Anterior cingulate cortex (tissue), 58 donors: ENCODE measurements at regions not wholly inside any gene's neighbourhood (a gene's known extent, or its start where the extent isn't known, plus 50 kb on each side); places are given as distances from the start of the nearest gene placed in this dataset.
A peak's percentile ranks its signal among the peaks of the same experiment; 100 is the strongest.

Experiments
- DNase-seq, 58 donors: peaks; one replicate each; lab custom pipeline; 2025; lab: John Stamatoyannopoulos, UW

- no peak for DNase-seq
These were observed 433.3 kb upstream of the SLITRK1 start for GRCh38 chr13:84315527-84315926.

- DNase-seq = no peak
These were observed 420.8 kb upstream of the SLITRK1 start for GRCh38 chr13:84303035-84303434.

GRCh38 chr13:84297251-84297650 lies 415.0 kb upstream of the SLITRK1 start:
- DNase-seq = no peak

- DNase-seq = no peak
These were observed 414.1 kb upstream of the SLITRK1 start for GRCh38 chr13:84296401-84296800.

GRCh38 chr13:84294576-84294975 lies 412.3 kb upstream of the SLITRK1 start:
- no peak for DNase-seq

GRCh38 chr13:84290386-84290785 lies 408.1 kb upstream of the SLITRK1 start:
- no peak for DNase-seq

GRCh38 chr13:84279166-84279565 lies 396.9 kb upstream of the SLITRK1 start:
- DNase-seq = no peak

- DNase-seq = no peak
These were observed 390.7 kb upstream of the SLITRK1 start for GRCh38 chr13:84272877-84273562.

- DNase-seq = no peak
These were observed 383.0 kb upstream of the SLITRK1 start for GRCh38 chr13:84265257-84265764.

- no peak for DNase-seq
These were observed 381.2 kb upstream of the SLITRK1 start for GRCh38 chr13:84263354-84264069.

GRCh38 chr13:84255226-84255797 lies 373.0 kb upstream of the SLITRK1 start:
- no peak for DNase-seq

GRCh38 chr13:84249463-84249862 lies 367.2 kb upstream of the SLITRK1 start:
- no peak for DNase-seq

GRCh38 chr13:84243340-84243739 lies 361.1 kb upstream of the SLITRK1 start:
- no peak for DNase-seq

- DNase-seq = no peak
These were observed 356.8 kb upstream of the SLITRK1 start for GRCh38 chr13:84239032-84239431.

GRCh38 chr13:84238381-84238780 lies 356.1 kb upstream of the SLITRK1 start:
- DNase-seq = peak in 1 of 58 donors; percentile 6

- DNase-seq = no peak
These were observed 354.9 kb upstream of the SLITRK1 start for GRCh38 chr13:84237143-84237542.

GRCh38 chr13:84234416-84234815 lies 352.1 kb upstream of the SLITRK1 start:
- no peak for DNase-seq

- no peak for DNase-seq
These were observed 348.3 kb upstream of the SLITRK1 start for GRCh38 chr13:84230568-84230967.

GRCh38 chr13:84211048-84211447 lies 328.8 kb upstream of the SLITRK1 start:
- no peak for DNase-seq

- no peak for DNase-seq
These were observed 326.1 kb upstream of the SLITRK1 start for GRCh38 chr13:84208246-84208910.

- DNase-seq = no peak
These were observed 325.2 kb upstream of the SLITRK1 start for GRCh38 chr13:84207509-84207908.
